ENCODE measurements at regions not wholly inside any gene's neighbourhood (a gene's known extent, or its start where the extent isn't known, plus 50 kb on each side); places are given as distances from the start of the nearest gene placed in this dataset.

DNA sequence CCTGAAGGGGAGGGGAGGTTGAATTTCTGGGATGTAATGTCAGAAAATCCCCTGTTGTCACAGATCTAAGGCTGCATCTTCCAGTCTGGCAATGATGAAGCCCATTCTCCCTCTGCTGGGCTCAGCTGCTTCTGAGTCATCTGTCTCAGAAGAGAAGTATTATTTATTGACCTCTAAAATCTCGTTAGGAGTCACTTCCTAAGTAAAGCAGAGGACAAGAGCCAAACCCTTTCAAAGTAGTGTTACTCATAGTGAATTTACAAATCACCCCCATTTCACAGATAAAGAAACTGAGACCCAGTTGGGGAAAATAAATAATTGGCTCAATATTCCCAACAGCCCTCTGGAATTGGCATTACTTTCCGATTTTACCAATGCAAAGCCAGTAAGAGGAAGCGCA is 167.3 kb upstream of the SKOR2 start:
- Histone ChIP-seq H3K36me3 (ENCODE audit: low read length) (no peaks in the 10 kb centered on the region), H3K27ac (ENCODE audit: low read depth, low read length) (no peak overlapping the region), H3K9me2 (replicated peaks; ENCODE audit: insufficient read depth, low read length) (no peaks in the 10 kb centered on the region), H4K20me1 (ENCODE audit: low read depth, low read length) (no peaks in the 10 kb centered on the region), H3K9ac (ENCODE audit: low read length) (no peak overlapping the region), H3K27me3 (ENCODE audit: low read length) (no peaks in the 10 kb centered on the region), H2AFZ (ENCODE audit: low read depth, low read length, severe bottlenecking) (no peak overlapping the region), H3K79me2 (ENCODE audit: insufficient read depth, low read length) (no peaks in the 10 kb centered on the region), H3K4me2 (ENCODE audit: low read depth, low read length, poor library complexity, severe bottlenecking) (no peak overlapping the region), H3F3A (ENCODE audit: insufficient read depth) (no peaks in the 10 kb centered on the region), H3K4me3 (ENCODE audit: insufficient read depth, low read length, poor library complexity, severe bottlenecking) (no peak overlapping the region), H3K9me3 (ENCODE audit: insufficient read depth, low read length) (no peaks in the 10 kb centered on the region)
- TF ChIP-seq, protein P1, sequence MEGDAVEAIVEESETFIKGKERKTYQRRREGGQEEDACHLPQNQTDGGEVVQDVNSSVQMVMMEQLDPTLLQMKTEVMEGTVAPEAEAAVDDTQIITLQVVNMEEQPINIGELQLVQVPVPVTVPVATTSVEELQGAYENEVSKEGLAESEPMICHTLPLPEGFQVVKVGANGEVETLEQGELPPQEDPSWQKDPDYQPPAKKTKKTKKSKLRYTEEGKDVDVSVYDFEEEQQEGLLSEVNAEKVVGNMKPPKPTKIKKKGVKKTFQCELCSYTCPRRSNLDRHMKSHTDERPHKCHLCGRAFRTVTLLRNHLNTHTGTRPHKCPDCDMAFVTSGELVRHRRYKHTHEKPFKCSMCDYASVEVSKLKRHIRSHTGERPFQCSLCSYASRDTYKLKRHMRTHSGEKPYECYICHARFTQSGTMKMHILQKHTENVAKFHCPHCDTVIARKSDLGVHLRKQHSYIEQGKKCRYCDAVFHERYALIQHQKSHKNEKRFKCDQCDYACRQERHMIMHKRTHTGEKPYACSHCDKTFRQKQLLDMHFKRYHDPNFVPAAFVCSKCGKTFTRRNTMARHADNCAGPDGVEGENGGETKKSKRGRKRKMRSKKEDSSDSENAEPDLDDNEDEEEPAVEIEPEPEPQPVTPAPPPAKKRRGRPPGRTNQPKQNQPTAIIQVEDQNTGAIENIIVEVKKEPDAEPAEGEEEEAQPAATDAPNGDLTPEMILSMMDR (IDR thresholded peaks at IDR 0.05; ENCODE audit: insufficient read depth, low read length, poor library complexity, severe bottlenecking) = no peak
- no peak for TF ChIP-seq EZH2phosphoT487 (conservative IDR thresholded peaks at IDR 0.05; ENCODE audit: low read length)

DNA sequence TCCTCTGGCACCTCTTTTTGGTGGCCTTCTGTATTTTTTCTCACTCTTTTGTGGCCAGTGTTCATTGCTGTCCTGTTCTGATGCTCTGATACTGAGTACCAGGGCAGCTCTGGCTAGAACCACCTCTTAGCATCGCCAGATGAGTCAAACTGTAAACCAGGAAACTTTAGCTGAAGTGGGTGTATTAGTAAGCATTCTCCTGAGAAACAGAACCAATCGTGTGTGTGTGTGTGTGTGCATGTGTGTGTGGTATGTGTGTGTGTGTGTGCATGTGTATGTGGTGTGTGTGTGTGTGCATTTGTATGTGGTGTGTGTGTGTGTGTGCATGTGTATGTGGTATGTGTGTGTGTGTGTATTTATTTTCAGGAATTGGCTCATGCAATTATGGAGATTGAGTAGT is 166.3 kb upstream of the SKOR2 start:
- no peaks in the 10 kb centered on the region for H3K9me3 ChIP-seq (ENCODE audit: insufficient read depth, low read length)
- no peaks in the 10 kb centered on the region for H3K27me3 ChIP-seq (ENCODE audit: low read length)
- H3K9me2 ChIP-seq (replicated peaks; ENCODE audit: insufficient read depth, low read length) = no peaks in the 10 kb centered on the region
- H2AFZ ChIP-seq (ENCODE audit: low read depth, low read length, severe bottlenecking) = no peak overlapping the region
- no peaks in the 10 kb centered on the region for H3K36me3 ChIP-seq (ENCODE audit: low read length)
- no peak overlapping the region for H3K4me2 ChIP-seq (ENCODE audit: low read depth, low read length, poor library complexity, severe bottlenecking)
- no peaks in the 10 kb centered on the region for H3F3A ChIP-seq (ENCODE audit: insufficient read depth)
- no peak overlapping the region for H3K4me3 ChIP-seq (ENCODE audit: insufficient read depth, low read length, poor library complexity, severe bottlenecking)
- H4K20me1 ChIP-seq (ENCODE audit: low read depth, low read length) = no peaks in the 10 kb centered on the region
- H3K79me2 ChIP-seq (ENCODE audit: insufficient read depth, low read length) = no peaks in the 10 kb centered on the region
- TF ChIP-seq, protein P1 (IDR thresholded peaks at IDR 0.05; ENCODE audit: insufficient read depth, low read length, poor library complexity, severe bottlenecking) = no peak
- no peak for TF ChIP-seq EZH2phosphoT487 (conservative IDR thresholded peaks at IDR 0.05; ENCODE audit: low read length)
- no peak overlapping the region for H3K27ac ChIP-seq (ENCODE audit: low read depth, low read length)
- no peak overlapping the region for H3K9ac ChIP-seq (ENCODE audit: low read length)

DNA sequence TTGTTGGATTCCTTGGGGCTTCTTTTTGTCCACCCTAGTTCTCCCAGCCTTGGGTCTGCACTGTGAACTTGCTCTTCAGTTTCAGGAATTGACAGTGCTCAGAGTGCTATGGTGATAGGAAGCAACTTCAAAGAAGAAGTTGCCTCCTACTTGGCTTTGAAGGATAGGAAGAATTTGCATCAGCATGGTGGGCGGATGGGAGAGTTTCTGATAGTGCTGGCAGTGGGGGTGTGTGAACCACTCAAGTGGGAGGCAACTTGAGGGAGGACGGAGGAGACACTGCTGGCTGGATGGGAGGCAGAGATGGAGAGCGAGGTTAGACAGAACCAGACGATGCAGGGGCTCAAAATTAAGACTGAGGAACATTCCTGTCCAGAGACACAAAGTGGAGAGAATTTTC is 164.4 kb upstream of the SKOR2 start:
- Histone ChIP-seq H3F3A (ENCODE audit: insufficient read depth) (no peaks in the 10 kb centered on the region), H2AFZ (ENCODE audit: low read depth, low read length, severe bottlenecking) (no peak overlapping the region), H3K9me3 (ENCODE audit: insufficient read depth, low read length) (no peaks in the 10 kb centered on the region), H4K20me1 (ENCODE audit: low read depth, low read length) (no peaks in the 10 kb centered on the region), H3K4me2 (ENCODE audit: low read depth, low read length, poor library complexity, severe bottlenecking) (no peak overlapping the region), H3K36me3 (ENCODE audit: low read length) (no peaks in the 10 kb centered on the region), H3K27me3 (ENCODE audit: low read length) (no peaks in the 10 kb centered on the region), H3K4me3 (ENCODE audit: insufficient read depth, low read length, poor library complexity, severe bottlenecking) (no peak overlapping the region), H3K27ac (ENCODE audit: low read depth, low read length) (no peak overlapping the region), H3K9ac (ENCODE audit: low read length) (no peak overlapping the region), H3K9me2 (replicated peaks; ENCODE audit: insufficient read depth, low read length) (no peaks in the 10 kb centered on the region), H3K79me2 (ENCODE audit: insufficient read depth, low read length) (no peaks in the 10 kb centered on the region)
- no peak for TF ChIP-seq EZH2phosphoT487 (conservative IDR thresholded peaks at IDR 0.05; ENCODE audit: low read length)
- TF ChIP-seq, protein P1 (IDR thresholded peaks at IDR 0.05; ENCODE audit: insufficient read depth, low read length, poor library complexity, severe bottlenecking) = no peak

DNA sequence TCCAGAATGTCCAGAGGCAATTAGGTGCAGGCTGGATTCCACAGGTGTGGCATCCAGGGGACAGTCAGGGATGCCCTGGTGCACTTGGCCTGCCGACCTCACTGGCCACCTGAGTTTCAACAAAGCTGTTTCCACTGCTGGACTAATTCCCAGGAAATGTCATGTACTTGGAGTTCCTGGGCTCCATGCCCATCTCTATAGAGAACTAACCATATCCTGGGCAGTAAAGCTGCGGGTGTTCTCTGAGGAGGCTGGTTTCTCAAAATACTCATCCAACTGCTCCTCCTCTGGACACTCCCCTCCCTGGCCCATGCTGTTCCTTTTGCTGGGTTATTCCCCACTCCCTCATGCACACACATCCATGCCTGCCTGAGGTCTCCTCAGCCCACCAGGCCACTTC is 161.9 kb upstream of the SKOR2 start:
- no peaks in the 10 kb centered on the region for H3K36me3 ChIP-seq (ENCODE audit: low read length)
- H3K79me2 ChIP-seq (ENCODE audit: insufficient read depth, low read length) = no peaks in the 10 kb centered on the region
- no peak overlapping the region for H3K4me3 ChIP-seq (ENCODE audit: insufficient read depth, low read length, poor library complexity, severe bottlenecking)
- H3K9me3 ChIP-seq (ENCODE audit: insufficient read depth, low read length) = no peaks in the 10 kb centered on the region
- no peaks in the 10 kb centered on the region for H3K27me3 ChIP-seq (ENCODE audit: low read length)
- no peaks in the 10 kb centered on the region for H3K9me2 ChIP-seq (replicated peaks; ENCODE audit: insufficient read depth, low read length)
- no peak overlapping the region for H3K9ac ChIP-seq (ENCODE audit: low read length)
- no peak for TF ChIP-seq EZH2phosphoT487 (conservative IDR thresholded peaks at IDR 0.05; ENCODE audit: low read length)
- TF ChIP-seq, protein P1 (IDR thresholded peaks at IDR 0.05; ENCODE audit: insufficient read depth, low read length, poor library complexity, severe bottlenecking) = no peak
- H3K27ac ChIP-seq (ENCODE audit: low read depth, low read length) = no peak overlapping the region
- H2AFZ ChIP-seq (ENCODE audit: low read depth, low read length, severe bottlenecking) = no peak overlapping the region
- H3F3A ChIP-seq (ENCODE audit: insufficient read depth) = no peaks in the 10 kb centered on the region
- no peaks in the 10 kb centered on the region for H4K20me1 ChIP-seq (ENCODE audit: low read depth, low read length)
- no peak overlapping the region for H3K4me2 ChIP-seq (ENCODE audit: low read depth, low read length, poor library complexity, severe bottlenecking)
